ENCODE measurements at regions not wholly inside any gene's neighbourhood (a gene's known extent, or its start where the extent isn't known, plus 50 kb on each side); places are given as distances from the start of the nearest gene placed in this dataset.
A peak's percentile ranks its signal among the peaks of the same experiment; 100 is the strongest.

DNA sequence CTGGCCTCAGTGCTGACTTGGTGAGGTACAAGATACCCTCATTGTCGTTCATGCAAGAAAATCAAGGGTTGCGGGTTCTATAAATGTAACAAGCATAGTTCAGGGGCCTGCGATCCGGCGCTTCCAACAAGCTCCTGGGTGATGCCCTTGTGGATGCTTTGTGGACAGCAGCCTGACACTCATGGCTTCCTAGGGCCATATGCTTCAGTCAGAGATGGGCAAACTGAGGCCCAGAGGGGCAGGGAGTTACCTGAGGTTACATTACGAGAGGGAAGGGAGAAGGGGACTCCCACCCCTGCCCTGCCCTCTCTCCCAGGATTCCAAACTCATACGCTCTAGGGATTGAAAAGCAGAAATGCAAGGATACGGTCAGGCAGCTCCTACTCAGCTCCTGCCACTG is 296.3 kb upstream of the ZMIZ1 start:
- peak in 1 of 2 donors; percentile 49 for DNase-seq (ENCODE audit: low spot score in 2 of 2)
- H3K4me1 ChIP-seq, result peaks cover 27% of the 10 kb centered on the region
- 97% methylated on average over 6 of the region's 8 CpGs for WGBS
- no peak overlapping the region for H3K27ac ChIP-seq
- H3K36me3 ChIP-seq, result no peaks in the 10 kb centered on the region
- H3K27me3 ChIP-seq, result no peaks in the 10 kb centered on the region
- no peak overlapping the region for H3K4me3 ChIP-seq
- TF ChIP-seq POLR2AphosphoS5 (IDR thresholded peaks at IDR 0.05) (no peak), EP300 (IDR thresholded peaks at IDR 0.05) (no peak), POLR2A (IDR thresholded peaks at IDR 0.05) (no peak)
- TF ChIP-seq, protein P1, sequence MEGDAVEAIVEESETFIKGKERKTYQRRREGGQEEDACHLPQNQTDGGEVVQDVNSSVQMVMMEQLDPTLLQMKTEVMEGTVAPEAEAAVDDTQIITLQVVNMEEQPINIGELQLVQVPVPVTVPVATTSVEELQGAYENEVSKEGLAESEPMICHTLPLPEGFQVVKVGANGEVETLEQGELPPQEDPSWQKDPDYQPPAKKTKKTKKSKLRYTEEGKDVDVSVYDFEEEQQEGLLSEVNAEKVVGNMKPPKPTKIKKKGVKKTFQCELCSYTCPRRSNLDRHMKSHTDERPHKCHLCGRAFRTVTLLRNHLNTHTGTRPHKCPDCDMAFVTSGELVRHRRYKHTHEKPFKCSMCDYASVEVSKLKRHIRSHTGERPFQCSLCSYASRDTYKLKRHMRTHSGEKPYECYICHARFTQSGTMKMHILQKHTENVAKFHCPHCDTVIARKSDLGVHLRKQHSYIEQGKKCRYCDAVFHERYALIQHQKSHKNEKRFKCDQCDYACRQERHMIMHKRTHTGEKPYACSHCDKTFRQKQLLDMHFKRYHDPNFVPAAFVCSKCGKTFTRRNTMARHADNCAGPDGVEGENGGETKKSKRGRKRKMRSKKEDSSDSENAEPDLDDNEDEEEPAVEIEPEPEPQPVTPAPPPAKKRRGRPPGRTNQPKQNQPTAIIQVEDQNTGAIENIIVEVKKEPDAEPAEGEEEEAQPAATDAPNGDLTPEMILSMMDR (IDR thresholded peaks at IDR 0.05), result no peak
- H3K9me3 ChIP-seq, result no peaks in the 10 kb centered on the region

DNA sequence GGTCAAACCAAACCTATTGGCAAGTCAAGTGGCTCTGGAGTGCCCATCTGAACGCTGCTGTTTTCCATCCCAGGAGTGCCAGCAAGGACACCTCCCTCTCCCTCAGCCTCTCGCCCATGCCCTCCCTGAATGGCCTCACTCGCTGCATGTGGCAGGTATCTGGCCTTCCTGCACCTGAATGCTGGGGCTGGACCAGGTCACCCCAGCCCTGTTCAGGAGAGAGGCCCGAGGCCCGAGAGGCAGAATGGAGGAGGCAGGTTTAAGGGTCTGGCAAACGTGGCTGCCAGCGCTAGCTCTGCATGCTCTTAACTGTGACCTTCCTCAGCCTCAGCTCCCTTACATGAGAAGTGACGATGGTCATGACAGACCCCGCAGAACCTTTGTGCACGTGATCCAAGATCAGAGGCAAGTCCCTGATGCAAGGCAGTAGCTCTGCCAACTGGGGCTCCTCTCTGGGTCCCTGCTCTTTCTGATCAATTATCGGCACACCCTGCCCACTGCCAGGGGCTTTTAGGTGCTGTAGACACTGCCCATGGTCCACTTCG is 295.7 kb upstream of the ZMIZ1 start:
- Histone ChIP-seq H3K4me1 (peaks cover 27% of the 10 kb centered on the region), H3K36me3 (no peaks in the 10 kb centered on the region), H3K27me3 (no peaks in the 10 kb centered on the region), H3K27ac (no peak overlapping the region), H3K9me3 (no peaks in the 10 kb centered on the region), H3K4me3 (no peak overlapping the region)
- DNase-seq (ENCODE audit: low spot score in 2 of 2), result peak in 1 of 2 donors; percentile 60
- 89% methylated on average over 8 of the region's 12 CpGs for WGBS
- no peak for TF ChIP-seq POLR2A (IDR thresholded peaks at IDR 0.05)
- TF ChIP-seq EP300 (IDR thresholded peaks at IDR 0.05), result no peak
- TF ChIP-seq POLR2AphosphoS5 (IDR thresholded peaks at IDR 0.05), result no peak
- TF ChIP-seq, protein P1 (IDR thresholded peaks at IDR 0.05), result no peak

DNA sequence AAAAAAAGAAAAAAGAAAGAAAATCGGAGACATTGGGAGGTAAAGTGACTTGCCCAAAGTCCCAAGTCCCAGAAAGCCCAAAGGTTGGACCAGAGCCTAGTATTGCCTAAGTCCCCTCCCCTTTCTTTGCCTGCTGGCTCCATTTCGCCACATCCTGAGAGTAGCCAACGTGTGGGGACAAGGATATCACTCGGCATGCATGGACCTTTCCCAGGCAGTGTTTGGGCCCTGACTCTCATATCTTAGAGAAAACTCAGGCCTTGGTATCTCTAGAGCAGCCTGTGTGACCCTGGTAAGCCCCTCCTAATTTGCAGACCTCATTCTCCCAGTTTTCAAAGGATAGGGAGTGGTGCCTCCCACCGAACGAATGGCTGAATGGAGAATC is 294.2 kb upstream of the ZMIZ1 start:
- Histone ChIP-seq H3K4me3 (no peak overlapping the region), H3K27me3 (no peaks in the 10 kb centered on the region), H3K36me3 (no peaks in the 10 kb centered on the region), H3K27ac (peak overlapping the region; percentile 53), H3K4me1 (peaks cover 27% of the 10 kb centered on the region), H3K9me3 (no peaks in the 10 kb centered on the region)
- WGBS, result 66% methylated on average over 6 of the region's 6 CpGs
- TF ChIP-seq POLR2AphosphoS5 (IDR thresholded peaks at IDR 0.05), result no peak
- TF ChIP-seq EP300 (IDR thresholded peaks at IDR 0.05), result no peak
- TF ChIP-seq, protein P1 (IDR thresholded peaks at IDR 0.05), result no peak
- no peak for DNase-seq (ENCODE audit: low spot score in 2 of 2)

DNA sequence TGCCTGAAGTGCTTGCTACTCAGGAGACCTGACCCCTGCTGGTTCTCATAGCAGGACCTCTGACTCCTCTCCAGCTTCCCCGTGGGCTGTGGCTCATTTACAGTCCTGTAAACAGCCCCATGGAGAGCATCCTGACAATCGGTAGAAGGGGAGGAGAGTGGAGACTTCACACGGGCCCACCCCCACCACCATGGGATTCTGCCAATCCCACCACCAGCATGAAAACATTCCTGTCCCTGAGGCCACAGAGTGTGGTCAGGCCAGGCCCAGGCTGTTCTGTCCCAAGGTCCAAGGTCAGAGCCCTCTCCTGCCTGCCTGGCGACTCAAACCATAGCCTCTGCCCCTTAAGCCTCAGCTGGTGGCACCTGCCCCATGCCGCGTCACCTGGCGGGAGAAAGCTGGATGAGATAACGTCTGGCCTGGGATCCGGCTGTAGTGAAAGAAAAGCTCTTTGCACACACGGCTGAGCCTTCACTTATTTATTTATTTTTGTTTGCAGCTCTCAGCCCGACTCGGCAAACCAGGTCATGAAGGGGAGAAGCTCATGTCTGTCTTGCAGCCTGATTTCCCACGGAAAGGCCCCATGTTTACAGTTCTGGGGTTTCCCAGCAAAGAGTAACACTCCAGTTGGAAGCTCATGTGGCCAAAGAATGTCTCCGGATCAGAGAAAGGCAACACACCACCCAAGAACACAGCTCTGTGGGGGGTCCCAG is 293.6 kb upstream of the ZMIZ1 start:
- peaks cover 27% of the 10 kb centered on the region for H3K4me1 ChIP-seq
- 74% methylated on average over 11 of the region's 14 CpGs for WGBS
- DNase-seq (ENCODE audit: low spot score in 2 of 2), result no peak

DNA sequence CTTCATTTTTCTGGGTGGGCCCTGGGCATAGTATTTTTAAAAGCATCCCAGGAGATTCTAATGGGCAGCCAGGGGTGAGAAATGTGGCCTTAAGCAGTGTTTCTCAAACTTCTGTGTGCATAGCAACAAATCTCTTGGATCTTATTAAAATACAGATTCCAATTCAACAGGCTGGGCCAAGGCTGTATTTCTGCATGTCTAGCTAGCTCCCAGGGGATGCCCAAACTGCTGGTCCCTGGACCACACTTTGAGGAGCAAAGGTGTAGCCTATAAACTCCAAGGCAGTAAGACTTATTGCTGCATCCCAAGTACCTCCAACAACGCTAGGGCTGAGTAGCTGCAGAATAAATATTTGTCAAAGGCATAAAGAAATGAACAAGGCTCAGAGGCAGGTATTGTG is 292.9 kb upstream of the ZMIZ1 start:
- peaks cover 27% of the 10 kb centered on the region for H3K4me1 ChIP-seq
- no peaks in the 10 kb centered on the region for H3K27me3 ChIP-seq
- H3K9me3 ChIP-seq, result no peaks in the 10 kb centered on the region
- no peak for DNase-seq (ENCODE audit: low spot score in 2 of 2)
- WGBS, result 73% methylated on average over 1 of the region's 1 CpG
- H3K4me3 ChIP-seq, result no peak overlapping the region
- H3K27ac ChIP-seq, result peak overlapping the region; percentile 53
- no peak for TF ChIP-seq POLR2A (IDR thresholded peaks at IDR 0.05)
- TF ChIP-seq, protein P1 (IDR thresholded peaks at IDR 0.05), result no peak
- TF ChIP-seq POLR2AphosphoS5 (IDR thresholded peaks at IDR 0.05), result no peak
- TF ChIP-seq EP300 (IDR thresholded peaks at IDR 0.05), result no peak
- no peaks in the 10 kb centered on the region for H3K36me3 ChIP-seq

More for the DNA sequence above, 293.6 kb upstream of the ZMIZ1 start:
- Histone ChIP-seq H3K9me3 (no peaks in the 10 kb centered on the region), H3K27me3 (no peaks in the 10 kb centered on the region), H3K4me3 (no peak overlapping the region), H3K27ac (peak overlapping the region; percentile 53), H3K36me3 (no peaks in the 10 kb centered on the region)
- no peak for TF ChIP-seq EP300 (IDR thresholded peaks at IDR 0.05)
- TF ChIP-seq POLR2A (IDR thresholded peaks at IDR 0.05), result no peak
- no peak for TF ChIP-seq POLR2AphosphoS5 (IDR thresholded peaks at IDR 0.05)
- TF ChIP-seq, protein P1 (IDR thresholded peaks at IDR 0.05), result no peak

All from suprapubic skin (tissue), 4 donors.